ENCODE measurements at regions not wholly inside any gene's neighbourhood (a gene's known extent, or its start where the extent isn't known, plus 50 kb on each side); places are given as distances from the start of the nearest gene placed in this dataset.
"Not testable (repeated sequence)": the region's sequence is repeated elsewhere in the genome, so short reads cannot be mapped to it uniquely, and the experiment has no call there.

GRCh38 chr2:182646763-182647498, 69.1 kb upstream of the DNAJC10 start:
- no peak for DNase-seq

GRCh38 chr2:182647499-182647787, 68.6 kb upstream of the DNAJC10 start:
- no peak for DNase-seq

GRCh38 chr2:182649316-182649715, 66.7 kb upstream of the DNAJC10 start:
- peak; percentile 15 for DNase-seq

GRCh38 chr2:182650704-182651103, 65.4 kb upstream of the DNAJC10 start:
- peak; percentile 38 for DNase-seq

- no peak for DNase-seq
Measured at GRCh38 chr2:182652326-182652725, 63.7 kb upstream of the DNAJC10 start.

GRCh38 chr2:182655750-182656149, 60.3 kb upstream of the DNAJC10 start:
- DNase-seq: no peak

- DNase-seq: no peak
Measured at GRCh38 chr2:182664212-182664611, 51.8 kb upstream of the DNAJC10 start.

GRCh38 chr2:182665500-182665899, 50.6 kb upstream of the DNAJC10 start:
- DNase-seq: not testable (repeated sequence)

Data from midbrain (tissue), 1 donor.